Prostate gland (tissue), 2 donors: ENCODE measurements at regions not wholly inside any gene's neighbourhood (a gene's known extent, or its start where the extent isn't known, plus 50 kb on each side); places are given as distances from the start of the nearest gene placed in this dataset.

Source experiments
- DNase-seq: peaks from one replicate; pipeline ENCODE4 v3.0.0-alpha.2; 2019; ENCODE audit warnings: low spot score
- H3K27ac ChIP-seq, 2 donors: fragments of 200-600 bp; sonication (generic); 2 replicates each; pipeline ENCODE4 v1.5.1; 2017 to 2019
- H3K27me3 ChIP-seq: fragments of 200-600 bp; sonication (generic); replicated peaks from 2 replicates; pipeline ENCODE4 v1.5.1; 2019; ENCODE audit not compliant: insufficient read depth
- H3K36me3 ChIP-seq, 2 donors: fragments of 200-600 bp; sonication (generic); 1 replicate in 1 of 2; 2 replicates in 1 of 2; pipeline versions ENCODE4 v1.5.1 to v1.8.1; 2017 to 2019
- H3K4me1 ChIP-seq: fragments of 200-600 bp; sonication (generic); replicated peaks from 2 replicates; pipeline ENCODE4 v1.5.1; 2019
- H3K4me3 ChIP-seq, 2 donors: fragments of 200-600 bp; sonication (generic); 2 replicates each; pipeline ENCODE4 v1.5.1; 2017 to 2019
- H3K9me3 ChIP-seq: fragments of 200-600 bp; sonication (generic); 2 replicates; pipeline ENCODE4 v1.5.1; 2017
- CTCF ChIP-seq, 4 experiments: fragments of 200-600 bp in 2 of 4; fragments of 450-650 bp in 2 of 4; sonication (generic) in 2 of 4; IDR thresholded peaks; 1 replicate in 3 of 4; 2 replicates in 1 of 4; pipeline ENCODE4 v1.5.1; 2016 to 2019; ENCODE audit warnings: antibody characterized with exemption in 4 of 4, mild to moderate bottlenecking in 2 of 4, moderate library complexity in 2 of 4
- POLR2A ChIP-seq: fragments of 450-650 bp; IDR thresholded peaks from one replicate; pipeline ENCODE4 v1.6.1; 2016; ENCODE audit warnings: antibody characterized with exemption, mild to moderate bottlenecking
- POLR2AphosphoS5 ChIP-seq: sonication (generic); formaldehyde crosslinking; IDR thresholded peaks from one replicate; pipeline ENCODE4 v1.6.1; 2017; ENCODE audit warnings: antibody characterized with exemption
- WGBS: methylation state at CpG from one replicate; pipeline ENCODE4 v1.1.5; 2018; 5-methylcytosine and 5-hydroxymethylcytosine counted together
- intact Hi-C: fragments of 100-400 bp; cut with DNase I; formaldehyde crosslinking; loops from one replicate; pipeline ENCODE4 v1.14.2; 2022

DNA sequence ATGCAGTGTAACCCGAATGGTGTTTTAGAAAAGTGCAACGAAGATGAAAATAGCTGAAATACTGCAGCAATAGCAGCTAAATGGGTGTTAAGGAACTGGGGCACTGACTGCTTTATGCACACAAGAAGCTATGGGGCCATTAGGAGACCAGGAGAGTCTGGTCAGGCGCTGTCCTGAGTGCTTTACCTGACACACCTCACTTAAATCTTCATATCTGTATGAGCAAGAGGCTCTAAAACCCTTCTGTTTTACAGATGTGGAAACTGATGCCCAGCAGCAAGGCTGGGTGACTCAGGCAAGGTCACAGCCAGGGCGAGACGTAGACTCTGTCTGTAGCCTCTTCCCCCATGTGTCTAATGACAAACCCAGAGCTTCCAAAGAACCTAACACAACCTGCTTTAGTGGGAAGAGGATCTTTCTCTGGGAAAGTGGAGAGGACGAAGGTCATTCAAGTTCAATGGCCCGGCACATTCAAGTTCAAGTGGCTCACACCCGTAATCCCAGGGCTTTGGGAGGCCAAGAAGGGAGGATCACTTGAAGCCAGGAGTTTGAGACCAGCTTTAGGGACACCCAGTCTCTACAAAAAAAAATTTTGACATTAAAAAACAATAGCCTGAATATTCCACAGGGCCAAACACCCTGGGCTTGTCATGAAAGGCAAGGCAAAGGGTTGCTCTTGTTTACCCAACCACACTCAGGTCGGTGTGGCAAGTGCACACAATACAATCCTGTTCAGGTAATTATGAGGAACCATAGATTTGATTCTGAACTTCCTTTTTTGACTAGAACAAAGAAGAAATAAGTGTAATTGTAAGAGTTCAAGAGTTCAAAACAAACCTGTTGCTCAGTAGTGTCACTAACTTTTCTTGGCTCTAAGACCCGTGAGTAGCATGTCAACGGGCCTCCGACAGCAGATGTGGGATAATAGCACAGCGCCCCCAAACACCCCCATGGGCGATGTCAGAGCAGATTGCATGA lies 53.7 kb upstream of the KLF6 start:
- H3K9me3 ChIP-seq: no peaks in the 10 kb centered on the region
- no peak overlapping the region for H3K4me3 ChIP-seq
- intact Hi-C loops: no loop called here
- no peaks in the 10 kb centered on the region for H3K4me1 ChIP-seq
- H3K36me3 ChIP-seq: no peaks in the 10 kb centered on the region
- H3K27ac ChIP-seq: no peak overlapping the region
- H3K27me3 ChIP-seq: no peaks in the 10 kb centered on the region
- DNase-seq: no peak
- 88% methylated on average over 14 of the region's 14 CpGs for WGBS
- TF ChIP-seq POLR2A (no peak), CTCF (IDR thresholded peaks at IDR 0.05) (no peak), POLR2AphosphoS5 (no peak)

- no peak for DNase-seq
- Histone ChIP-seq H3K4me1 (no peaks in the 10 kb centered on the region), H3K36me3 (no peaks in the 10 kb centered on the region), H3K9me3 (no peaks in the 10 kb centered on the region), H3K27ac (no peak overlapping the region), H3K4me3 (no peak overlapping the region), H3K27me3 (no peaks in the 10 kb centered on the region)
- WGBS: 83% methylated on average over 9 of the region's 9 CpGs
- TF ChIP-seq CTCF (IDR thresholded peaks at IDR 0.05): no peak
- no peak for TF ChIP-seq POLR2AphosphoS5
- no peak for TF ChIP-seq POLR2A
- intact Hi-C loops: no loop called here
These were observed 52.8 kb upstream of the KLF6 start for GRCh38 chr10:3837647-3838459.

DNA sequence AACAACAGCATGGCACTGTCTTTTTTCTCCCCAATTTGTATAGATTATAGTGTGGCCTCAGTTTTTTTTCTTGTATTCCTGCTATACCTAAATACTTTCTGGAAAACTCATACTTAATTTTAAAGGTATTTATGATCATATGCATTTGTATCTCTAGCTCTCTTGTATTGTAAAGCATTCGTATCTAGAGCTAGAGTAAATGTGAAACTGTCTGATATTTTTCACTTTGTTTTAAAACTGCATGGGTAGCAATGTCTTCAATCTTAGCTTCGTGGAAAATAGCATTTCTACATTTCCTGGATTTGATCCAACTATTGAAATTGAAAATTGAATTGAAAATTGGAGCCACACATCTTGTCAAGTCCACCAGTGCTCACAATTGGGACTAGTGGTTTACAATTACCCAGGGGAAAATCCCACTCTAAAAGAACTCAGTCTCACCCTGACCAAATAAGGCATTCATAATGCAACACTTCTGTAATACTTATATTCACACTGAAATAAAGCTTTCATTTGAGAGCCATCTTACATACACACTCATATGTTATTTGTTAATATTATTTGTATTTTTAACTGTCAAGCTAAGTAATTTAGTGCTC lies 51.3 kb upstream of the KLF6 start:
- DNase-seq: no peak
- Histone ChIP-seq H3K36me3 (no peaks in the 10 kb centered on the region), H3K27ac (no peak overlapping the region), H3K9me3 (no peaks in the 10 kb centered on the region), H3K4me1 (no peaks in the 10 kb centered on the region), H3K27me3 (no peaks in the 10 kb centered on the region), H3K4me3 (no peak overlapping the region)
- TF ChIP-seq POLR2AphosphoS5: no peak
- WGBS: 68% methylated on average over 2 of the region's 2 CpGs
- intact Hi-C loops: no loop called here

- 57% methylated on average over 6 of the region's 6 CpGs for WGBS
- Histone ChIP-seq H3K4me1 (no peaks in the 10 kb centered on the region), H3K36me3 (no peaks in the 10 kb centered on the region), H3K4me3 (no peak overlapping the region), H3K27ac (no peak overlapping the region), H3K27me3 (no peaks in the 10 kb centered on the region), H3K9me3 (no peaks in the 10 kb centered on the region)
- intact Hi-C loops: no loop called here
- TF ChIP-seq POLR2A: no peak
- TF ChIP-seq CTCF (IDR thresholded peaks at IDR 0.05): no peak
- DNase-seq: no peak
These were observed 50.8 kb upstream of the KLF6 start for GRCh38 chr10:3835770-3836169.

- DNase-seq: no peak
- Histone ChIP-seq H3K36me3 (no peaks in the 10 kb centered on the region), H3K4me3 (no peak overlapping the region), H3K9me3 (no peaks in the 10 kb centered on the region), H3K27ac (no peak overlapping the region), H3K4me1 (no peaks in the 10 kb centered on the region), H3K27me3 (no peaks in the 10 kb centered on the region)
- TF ChIP-seq CTCF (IDR thresholded peaks at IDR 0.05) (no peak), POLR2AphosphoS5 (no peak), POLR2A (no peak)
- intact Hi-C loops: no loop called here
- WGBS: 100% methylated on average over 1 of the region's 1 CpG
These were observed 49.9 kb upstream of the KLF6 start for GRCh38 chr10:3834947-3835346.
